AG04450 (cell line): ENCODE measurements at regions not wholly inside any gene's neighbourhood (a gene's known extent, or its start where the extent isn't known, plus 50 kb on each side); places are given as distances from the start of the nearest gene placed in this dataset.

Source experiments
- CTCF ChIA-PET: fragments of 300-600, 350-600 bp; formaldehyde crosslinking; extraction: SDS; loops from one replicate; lab custom pipeline; 2022; ENCODE audit warnings: antibody characterized with exemption, inconsistent platforms; lab: Charles Lee
- POLR2A ChIA-PET: fragments of 350-600 bp; formaldehyde crosslinking; extraction: SDS; loops from one replicate; lab custom pipeline; 2021; ENCODE audit warnings: antibody characterized with exemption, inconsistent platforms; lab: Yijun Ruan, JAX
- DNase-seq: peaks from one replicate; pipeline ENCODE4 v3.0.0-alpha.2; 2011; ENCODE audit warnings: low read depth, low spot score
- H3K27ac ChIP-seq: one replicate; pipeline ENCODE4 v1.5.1; 2012; ENCODE audit warnings: low read depth, low read length, control low read depth
- H3K27me3 ChIP-seq: one replicate; pipeline ENCODE4 v1.6.0; 2012; ENCODE audit warnings: low read length; ENCODE audit not compliant: control insufficient read depth, insufficient read depth
- H3K4me3 ChIP-seq: 2 replicates; pipeline ENCODE4 v1.5.1; 2011; ENCODE audit warnings: mild to moderate bottlenecking, low read depth, low read length, control low read depth
- H3K9me3 ChIP-seq: 2 replicates; pipeline ENCODE4 v1.5.1; 2012; ENCODE audit warnings: low read length; ENCODE audit not compliant: control insufficient read depth, insufficient read depth
- TF ChIP-seq, protein P1 (sequence below): IDR thresholded peaks from 2 replicates; pipeline ENCODE4 v1.5.1; 2011; ENCODE audit warnings: low read depth, low read length, control low read depth, inconsistent platforms

DNA sequence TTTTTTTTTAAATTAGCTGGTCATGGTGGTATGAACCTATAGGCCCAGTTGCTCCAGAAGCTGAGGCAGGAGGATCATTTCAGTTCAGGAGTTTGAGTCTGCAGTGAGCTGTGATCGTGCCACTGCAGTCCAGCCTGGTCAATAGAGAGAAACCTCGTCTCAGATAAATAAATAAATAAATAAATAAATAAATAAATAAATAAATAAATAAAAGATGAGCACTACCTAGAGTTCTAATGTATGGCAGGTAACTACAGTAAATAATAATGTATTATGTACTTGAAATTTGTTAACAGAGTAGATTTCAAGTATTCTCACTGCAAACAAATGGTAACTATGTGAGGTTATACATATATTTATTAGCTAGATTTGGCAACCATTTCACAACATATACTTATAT is 697.9 kb upstream of the ID2 start:
- H3K4me3 ChIP-seq: no peak overlapping the region
- H3K9me3 ChIP-seq: no peaks in the 10 kb centered on the region
- no peak overlapping the region for H3K27ac ChIP-seq
- POLR2A ChIA-PET: no interaction called here
- TF ChIP-seq, protein P1, sequence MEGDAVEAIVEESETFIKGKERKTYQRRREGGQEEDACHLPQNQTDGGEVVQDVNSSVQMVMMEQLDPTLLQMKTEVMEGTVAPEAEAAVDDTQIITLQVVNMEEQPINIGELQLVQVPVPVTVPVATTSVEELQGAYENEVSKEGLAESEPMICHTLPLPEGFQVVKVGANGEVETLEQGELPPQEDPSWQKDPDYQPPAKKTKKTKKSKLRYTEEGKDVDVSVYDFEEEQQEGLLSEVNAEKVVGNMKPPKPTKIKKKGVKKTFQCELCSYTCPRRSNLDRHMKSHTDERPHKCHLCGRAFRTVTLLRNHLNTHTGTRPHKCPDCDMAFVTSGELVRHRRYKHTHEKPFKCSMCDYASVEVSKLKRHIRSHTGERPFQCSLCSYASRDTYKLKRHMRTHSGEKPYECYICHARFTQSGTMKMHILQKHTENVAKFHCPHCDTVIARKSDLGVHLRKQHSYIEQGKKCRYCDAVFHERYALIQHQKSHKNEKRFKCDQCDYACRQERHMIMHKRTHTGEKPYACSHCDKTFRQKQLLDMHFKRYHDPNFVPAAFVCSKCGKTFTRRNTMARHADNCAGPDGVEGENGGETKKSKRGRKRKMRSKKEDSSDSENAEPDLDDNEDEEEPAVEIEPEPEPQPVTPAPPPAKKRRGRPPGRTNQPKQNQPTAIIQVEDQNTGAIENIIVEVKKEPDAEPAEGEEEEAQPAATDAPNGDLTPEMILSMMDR: no peak
- H3K27me3 ChIP-seq: no peaks in the 10 kb centered on the region
- CTCF ChIA-PET: interaction anchor here (0.5 kb wide), 1 partner anchor 402 kb away, joined by 3 read pairs; no protein-coding TSS in a partner anchor
- DNase-seq: no peak

DNA sequence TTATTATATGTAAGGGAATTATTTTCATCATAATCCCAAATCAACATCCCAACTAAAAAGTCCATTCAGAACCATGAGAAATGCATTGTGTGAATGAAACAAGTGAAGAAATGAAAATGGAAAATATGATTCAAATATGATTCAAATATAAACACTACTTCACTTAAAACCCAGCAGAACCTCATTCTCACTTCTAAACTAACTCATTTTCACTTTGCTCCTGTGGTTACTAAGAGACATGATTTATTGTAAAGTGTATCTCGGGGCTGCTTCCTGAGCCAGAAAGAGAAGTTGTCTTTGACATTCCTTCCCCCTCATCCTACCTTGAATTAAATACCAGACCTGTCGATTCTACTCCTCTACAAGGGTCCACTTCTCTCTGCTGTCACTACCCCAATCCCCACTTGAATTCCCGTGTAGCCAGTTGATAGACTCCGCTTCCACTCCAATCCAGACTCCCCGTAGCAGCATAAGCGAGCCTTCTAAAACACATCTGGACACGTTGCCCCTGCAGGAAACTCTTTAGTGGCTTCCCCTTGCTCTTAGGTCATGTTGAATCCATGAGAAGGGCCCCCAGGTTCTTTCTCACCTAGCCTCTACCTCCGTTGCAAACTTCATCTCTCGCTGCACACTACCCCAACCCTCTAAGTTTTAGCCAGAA is 697.0 kb upstream of the ID2 start:
- Histone ChIP-seq H3K27ac (no peak overlapping the region), H3K9me3 (no peaks in the 10 kb centered on the region), H3K4me3 (no peak overlapping the region), H3K27me3 (no peaks in the 10 kb centered on the region)
- TF ChIP-seq, protein P1: no peak
- ChIA-PET CTCF (no interaction called here), POLR2A (no interaction called here)
- DNase-seq: no peak

DNA sequence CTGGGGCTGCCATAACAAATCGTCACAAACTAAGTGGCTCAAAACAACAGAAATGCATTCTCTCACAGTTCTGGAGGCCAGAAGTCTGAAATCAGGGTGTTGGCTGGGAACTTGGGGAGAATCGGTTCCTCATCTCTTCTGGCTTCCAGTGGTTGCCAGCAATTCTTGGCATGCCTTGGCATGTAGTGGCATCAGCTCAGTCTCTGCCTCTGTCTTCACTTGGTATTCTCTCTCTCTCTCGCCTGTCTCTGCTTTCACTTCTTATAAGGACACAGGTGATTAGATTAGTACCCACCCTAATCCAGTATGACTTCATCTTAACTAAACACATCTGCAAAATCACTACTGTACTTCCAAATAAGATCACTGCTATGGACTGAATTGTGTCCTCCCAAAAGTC is 695.4 kb upstream of the ID2 start:
- DNase-seq: no peak
- Histone ChIP-seq H3K9me3 (no peaks in the 10 kb centered on the region), H3K27ac (no peak overlapping the region), H3K27me3 (no peaks in the 10 kb centered on the region), H3K4me3 (no peak overlapping the region)
- TF ChIP-seq, protein P1: no peak
- CTCF ChIA-PET: no interaction called here
- POLR2A ChIA-PET: no interaction called here

DNA sequence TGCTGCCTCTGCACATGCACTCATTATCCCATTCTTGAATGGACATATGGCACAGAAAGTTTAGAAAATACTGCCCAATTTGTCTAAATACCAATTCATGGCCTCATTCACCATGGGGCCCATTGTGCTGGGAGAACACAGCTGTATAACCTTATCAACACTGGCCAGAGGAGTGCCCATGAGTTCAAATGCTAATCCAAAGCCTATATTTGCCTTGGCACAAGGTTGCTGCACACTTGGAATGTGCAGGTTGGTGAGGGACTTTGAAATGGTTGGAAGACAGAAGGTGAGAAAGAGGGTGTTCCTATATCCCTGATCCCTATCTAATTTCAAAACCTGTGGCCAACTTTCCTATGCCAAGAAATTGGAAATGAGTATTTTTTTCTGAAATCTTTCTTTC is 693.9 kb upstream of the ID2 start:
- H3K27me3 ChIP-seq: no peaks in the 10 kb centered on the region
- H3K27ac ChIP-seq: no peak overlapping the region
- H3K4me3 ChIP-seq: no peak overlapping the region
- POLR2A ChIA-PET: no interaction called here
- DNase-seq: no peak
- CTCF ChIA-PET: no interaction called here
- H3K9me3 ChIP-seq: no peaks in the 10 kb centered on the region
- TF ChIP-seq, protein P1: no peak

DNA sequence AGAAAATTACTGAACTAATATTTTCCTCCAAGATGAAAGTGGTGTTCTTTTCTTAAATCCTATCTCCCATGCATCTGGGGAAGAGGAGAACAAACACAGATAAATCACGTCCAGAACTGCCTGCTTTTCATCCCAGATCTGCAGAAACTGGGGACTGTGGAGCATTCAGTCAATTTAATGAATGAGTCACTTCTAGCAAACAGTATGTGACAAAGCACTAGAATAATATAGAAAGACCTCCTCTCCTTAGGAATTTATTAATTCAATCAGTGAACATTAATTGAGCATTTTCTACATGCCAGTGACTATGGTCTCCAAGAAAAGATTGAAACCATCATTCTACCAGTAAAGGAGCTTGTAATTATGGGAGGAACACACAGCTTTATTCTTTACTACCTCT is 693.4 kb upstream of the ID2 start:
- TF ChIP-seq, protein P1: no peak
- Histone ChIP-seq H3K27ac (no peak overlapping the region), H3K9me3 (no peaks in the 10 kb centered on the region), H3K4me3 (no peak overlapping the region), H3K27me3 (no peaks in the 10 kb centered on the region)
- CTCF ChIA-PET: no interaction called here
- DNase-seq: no peak
- POLR2A ChIA-PET: no interaction called here
